NCI-H2107 treated with DMSO at 0.1 percent for 48 hours (cell line): ENCODE measurements at regions not wholly inside any gene's neighbourhood (a gene's known extent, or its start where the extent isn't known, plus 50 kb on each side); places are given as distances from the start of the nearest gene placed in this dataset.
"Not testable (repeated sequence)": the region's sequence is repeated elsewhere in the genome, so short reads cannot be mapped to it uniquely, and the experiment has no call there.

Source experiments
- DNase-seq: peaks from one replicate; lab custom pipeline; 2025; ENCODE audit not compliant: unreplicated experiment; lab: John Stamatoyannopoulos, UW

GRCh38 chrX:52585892-52586291 lies 68.8 kb downstream of the SSX7 start:
- DNase-seq: no peak

GRCh38 chrX:52577464-52578173 lies 60.8 kb upstream of the XAGE1B start:
- no peak for DNase-seq

- no peak for DNase-seq
These were observed 60.1 kb upstream of the XAGE1B start for GRCh38 chrX:52576946-52577345.

GRCh38 chrX:52576474-52576873 lies 59.6 kb upstream of the XAGE1B start:
- no peak for DNase-seq

- DNase-seq: peak; percentile 25
These were observed 57.8 kb upstream of the XAGE1B start for GRCh38 chrX:52574416-52575275.

- DNase-seq: not testable (repeated sequence)
These were observed 51.3 kb upstream of the XAGE1B start for GRCh38 chrX:52568146-52568545.
